Peyer's patch (tissue), 4 donors: ENCODE measurements at regions not wholly inside any gene's neighbourhood (a gene's known extent, or its start where the extent isn't known, plus 50 kb on each side); places are given as distances from the start of the nearest gene placed in this dataset.

Source experiments
- DNase-seq, 3 donors: peaks; one replicate each; pipeline ENCODE4 v3.0.0-alpha.2; 2017 to 2019
- H3K27ac ChIP-seq, 4 donors: fragments of 200-600 bp; sonication (generic); one replicate each; pipeline ENCODE4 v1.5.1; 2016 to 2019
- H3K27me3 ChIP-seq, 2 donors: fragments of 200-600 bp; sonication (generic); one replicate each; pipeline ENCODE4 v1.5.1; 2019
- H3K36me3 ChIP-seq, 3 donors: fragments of 200-600 bp; sonication (generic); one replicate each; pipeline ENCODE4 v1.5.1; 2016 to 2019
- H3K4me1 ChIP-seq, 4 donors: fragments of 200-600 bp; sonication (generic); one replicate each; pipeline ENCODE4 v1.5.1; 2016 to 2019
- H3K4me3 ChIP-seq, 4 donors: fragments of 200-600 bp; sonication (generic); 1 replicate in 3 of 4; 2 replicates in 1 of 4; pipeline ENCODE4 v1.5.1; 2016 to 2019; ENCODE audit warnings: mild to moderate bottlenecking in 1 of 4
- H3K9me3 ChIP-seq, 4 donors: fragments of 200-600 bp; sonication (generic); one replicate each; pipeline ENCODE4 v1.5.1; 2016 to 2019; ENCODE audit warnings: mild to moderate bottlenecking in 1 of 4
- POLR2A ChIP-seq, 2 donors: fragments of 450-650 bp; IDR thresholded peaks; one replicate each; pipeline ENCODE4 v1.5.1; 2017; ENCODE audit warnings: antibody characterized with exemption in 2 of 2, mild to moderate bottlenecking in 2 of 2, moderate library complexity in 2 of 2
- TF ChIP-seq, protein P1 (sequence below), 6 experiments: fragments of 450-650 bp in 4 of 6; fragments of 200-600 bp in 2 of 6; sonication (generic) in 1 of 6; IDR thresholded peaks; one replicate each; pipeline ENCODE4 v1.5.1; 2017 to 2019; ENCODE audit warnings: antibody characterized with exemption in 6 of 6, mild to moderate bottlenecking in 3 of 6, moderate library complexity in 1 of 6

DNA sequence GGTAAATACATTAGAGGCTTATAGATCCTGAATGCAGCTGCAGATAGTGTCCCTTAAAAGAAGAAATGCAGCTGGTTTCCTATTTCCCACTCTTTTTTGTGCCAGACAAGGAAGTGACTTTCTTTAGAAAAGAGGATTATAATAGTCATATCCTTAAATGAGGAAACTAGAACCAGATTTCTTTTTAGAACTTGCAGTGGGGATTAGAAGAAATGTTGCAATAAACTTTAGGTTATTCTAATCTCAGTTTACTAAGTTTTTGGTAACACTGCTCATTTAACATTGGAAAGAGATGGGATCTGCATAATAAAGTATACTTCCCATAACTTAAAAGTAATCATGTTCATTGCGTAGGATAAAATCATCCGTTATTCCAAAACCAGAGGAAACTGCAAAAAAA, 101.9 kb downstream of the SLIT2 start:
- TF ChIP-seq, protein P1, sequence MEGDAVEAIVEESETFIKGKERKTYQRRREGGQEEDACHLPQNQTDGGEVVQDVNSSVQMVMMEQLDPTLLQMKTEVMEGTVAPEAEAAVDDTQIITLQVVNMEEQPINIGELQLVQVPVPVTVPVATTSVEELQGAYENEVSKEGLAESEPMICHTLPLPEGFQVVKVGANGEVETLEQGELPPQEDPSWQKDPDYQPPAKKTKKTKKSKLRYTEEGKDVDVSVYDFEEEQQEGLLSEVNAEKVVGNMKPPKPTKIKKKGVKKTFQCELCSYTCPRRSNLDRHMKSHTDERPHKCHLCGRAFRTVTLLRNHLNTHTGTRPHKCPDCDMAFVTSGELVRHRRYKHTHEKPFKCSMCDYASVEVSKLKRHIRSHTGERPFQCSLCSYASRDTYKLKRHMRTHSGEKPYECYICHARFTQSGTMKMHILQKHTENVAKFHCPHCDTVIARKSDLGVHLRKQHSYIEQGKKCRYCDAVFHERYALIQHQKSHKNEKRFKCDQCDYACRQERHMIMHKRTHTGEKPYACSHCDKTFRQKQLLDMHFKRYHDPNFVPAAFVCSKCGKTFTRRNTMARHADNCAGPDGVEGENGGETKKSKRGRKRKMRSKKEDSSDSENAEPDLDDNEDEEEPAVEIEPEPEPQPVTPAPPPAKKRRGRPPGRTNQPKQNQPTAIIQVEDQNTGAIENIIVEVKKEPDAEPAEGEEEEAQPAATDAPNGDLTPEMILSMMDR (IDR thresholded peaks at IDR 0.05), result no peak
- H3K27ac ChIP-seq, result no peak overlapping the region
- no peaks in the 10 kb centered on the region for H3K4me1 ChIP-seq
- no peak for DNase-seq
- H3K27me3 ChIP-seq, result no peaks in the 10 kb centered on the region
- no peaks in the 10 kb centered on the region for H3K9me3 ChIP-seq
- no peak overlapping the region for H3K4me3 ChIP-seq
- no peaks in the 10 kb centered on the region for H3K36me3 ChIP-seq

DNA sequence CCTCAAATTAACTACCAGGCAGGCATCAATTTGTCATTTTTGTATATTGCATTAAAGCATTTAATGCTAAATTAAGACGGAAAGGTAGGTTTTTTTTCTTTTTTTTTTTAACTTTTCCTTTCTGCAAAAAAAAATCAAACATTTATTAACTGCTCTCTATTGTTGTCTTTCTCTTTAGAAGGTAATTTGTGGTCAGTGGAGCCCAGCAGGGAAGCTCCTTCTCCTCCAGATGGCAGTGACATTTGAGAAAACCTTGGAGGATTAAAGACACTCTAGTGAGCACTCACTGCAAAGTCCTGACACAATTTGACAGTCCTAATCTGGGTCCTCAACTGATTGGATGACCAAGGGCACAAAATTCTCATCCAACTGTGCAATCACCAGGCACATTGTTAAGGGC, 102.4 kb downstream of the SLIT2 start:
- DNase-seq, result no peak
- H3K27me3 ChIP-seq, result no peaks in the 10 kb centered on the region
- no peaks in the 10 kb centered on the region for H3K36me3 ChIP-seq
- TF ChIP-seq POLR2A (IDR thresholded peaks at IDR 0.05), result no peak
- TF ChIP-seq, protein P1 (IDR thresholded peaks at IDR 0.05), result no peak
- H3K4me3 ChIP-seq, result no peak overlapping the region
- no peaks in the 10 kb centered on the region for H3K4me1 ChIP-seq
- H3K9me3 ChIP-seq, result no peaks in the 10 kb centered on the region
- no peak overlapping the region for H3K27ac ChIP-seq

DNA sequence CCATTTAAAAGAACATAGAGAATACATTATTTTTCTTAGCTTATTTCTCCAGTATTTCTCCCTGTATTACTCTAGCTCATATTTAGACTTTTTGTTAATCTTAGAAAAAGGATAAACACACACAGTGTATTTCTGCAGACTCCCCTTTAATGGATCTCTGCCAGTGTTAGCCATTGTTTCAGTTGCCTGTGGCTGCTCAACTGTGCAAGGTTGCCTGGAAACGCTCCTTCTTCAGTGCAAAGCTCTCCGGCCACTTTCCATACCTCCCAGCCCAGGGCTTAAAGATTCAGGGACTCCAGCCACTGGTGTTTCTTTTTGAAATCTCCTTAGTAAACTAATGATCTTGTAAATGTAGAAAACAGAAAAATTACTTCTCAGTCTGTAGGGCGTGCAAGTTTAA, 104.9 kb downstream of the SLIT2 start:
- TF ChIP-seq, protein P1 (IDR thresholded peaks at IDR 0.05), result no peak
- TF ChIP-seq POLR2A (IDR thresholded peaks at IDR 0.05), result no peak
- no peaks in the 10 kb centered on the region for H3K27me3 ChIP-seq
- no peaks in the 10 kb centered on the region for H3K9me3 ChIP-seq
- DNase-seq, result no peak
- no peak overlapping the region for H3K4me3 ChIP-seq
- no peaks in the 10 kb centered on the region for H3K36me3 ChIP-seq
- H3K27ac ChIP-seq, result no peak overlapping the region
- H3K4me1 ChIP-seq, result no peaks in the 10 kb centered on the region

DNA sequence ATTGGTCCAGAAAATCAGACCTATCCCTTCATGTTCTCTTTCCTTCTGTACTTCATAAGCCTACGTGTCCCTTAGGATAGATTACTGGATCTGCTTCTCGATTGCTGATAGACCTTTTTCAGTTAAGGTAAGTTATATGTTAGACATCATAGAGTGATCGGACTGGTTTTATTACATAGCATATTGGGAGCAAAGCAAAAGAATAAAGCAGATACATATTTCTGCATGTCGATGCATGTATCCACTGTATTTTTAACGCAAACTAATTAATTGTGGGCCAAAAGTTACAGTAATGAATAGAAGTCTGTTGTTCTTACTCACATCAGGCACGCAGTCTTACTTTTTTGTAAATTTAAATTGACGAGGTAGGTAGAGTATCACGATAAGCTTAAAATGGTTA, 106.4 kb downstream of the SLIT2 start:
- DNase-seq, result no peak
- Histone ChIP-seq H3K36me3 (no peaks in the 10 kb centered on the region), H3K27ac (no peak overlapping the region), H3K4me1 (no peaks in the 10 kb centered on the region), H3K9me3 (no peaks in the 10 kb centered on the region), H3K4me3 (no peak overlapping the region), H3K27me3 (no peaks in the 10 kb centered on the region)
- TF ChIP-seq, protein P1 (IDR thresholded peaks at IDR 0.05), result no peak
- no peak for TF ChIP-seq POLR2A (IDR thresholded peaks at IDR 0.05)

DNA sequence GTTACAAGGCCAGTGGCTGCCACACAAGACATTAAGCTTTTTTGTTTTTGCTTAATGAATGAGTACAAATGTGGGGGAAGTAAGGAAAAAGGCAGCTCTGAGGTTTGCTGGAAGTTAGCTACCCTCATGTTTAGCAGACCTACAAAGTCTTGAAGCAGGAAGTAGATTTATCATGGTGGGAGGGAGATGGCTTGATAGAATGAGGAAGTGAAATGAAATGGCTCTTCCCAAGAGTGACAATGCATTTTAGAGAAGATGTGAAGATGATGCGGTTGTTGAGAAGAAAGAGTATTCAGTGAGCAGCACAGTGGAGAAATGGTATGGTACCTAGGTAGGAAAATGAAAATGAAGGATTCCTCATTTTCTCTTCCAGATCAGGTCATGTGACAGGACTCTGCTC, 108.0 kb downstream of the SLIT2 start:
- H3K27me3 ChIP-seq, result no peaks in the 10 kb centered on the region
- DNase-seq, result no peak
- no peaks in the 10 kb centered on the region for H3K36me3 ChIP-seq
- TF ChIP-seq POLR2A (IDR thresholded peaks at IDR 0.05), result no peak
- TF ChIP-seq, protein P1 (IDR thresholded peaks at IDR 0.05), result no peak
- H3K27ac ChIP-seq, result no peak overlapping the region
- no peaks in the 10 kb centered on the region for H3K4me1 ChIP-seq
- no peaks in the 10 kb centered on the region for H3K9me3 ChIP-seq
- no peak overlapping the region for H3K4me3 ChIP-seq

- TF ChIP-seq, protein P1 (IDR thresholded peaks at IDR 0.05), result no peak
- TF ChIP-seq POLR2A (IDR thresholded peaks at IDR 0.05), result no peak
- Histone ChIP-seq H3K27me3 (no peaks in the 10 kb centered on the region), H3K4me3 (no peak overlapping the region)
Measured at GRCh38 chr4:20362148-20362547, 110.4 kb downstream of the SLIT2 start.

More at GRCh38 chr4:20362148-20362547, 110.4 kb downstream of the SLIT2 start:
- Histone ChIP-seq H3K4me1 (no peaks in the 10 kb centered on the region), H3K36me3 (no peaks in the 10 kb centered on the region), H3K27ac (no peak overlapping the region), H3K9me3 (no peaks in the 10 kb centered on the region)
- DNase-seq, result no peak
